GM12865 (cell line): ENCODE measurements at regions not wholly inside any gene's neighbourhood (a gene's known extent, or its start where the extent isn't known, plus 50 kb on each side); places are given as distances from the start of the nearest gene placed in this dataset.

ENCODE experiments used
- DNase-seq: peaks from one replicate; pipeline ENCODE4 v3.0.0; 2010; ENCODE audit warnings: low read depth
- H3K4me3 ChIP-seq: 2 replicates; pipeline ENCODE4 v1.5.1; 2011; ENCODE audit warnings: mild to moderate bottlenecking, low read depth, low read length, control low read depth
- CTCF ChIP-seq: IDR thresholded peaks from 2 replicates; pipeline ENCODE4 v1.5.1; 2011; ENCODE audit warnings: low read length, control low read depth, low read depth, inconsistent platforms; ENCODE audit not compliant: insufficient read depth; ENCODE audit errors: missing control alignments

GRCh38 chr13:106738186-106738678 lies 170.3 kb upstream of the ARGLU1 start:
- DNase-seq: no peak
- no peak for TF ChIP-seq CTCF
- H3K4me3 ChIP-seq: no peak overlapping the region

- no peak for TF ChIP-seq CTCF
- no peak overlapping the region for H3K4me3 ChIP-seq
- DNase-seq: no peak
Observed at GRCh38 chr13:106736941-106737340, 169.0 kb upstream of the ARGLU1 start.

- no peak overlapping the region for H3K4me3 ChIP-seq
- DNase-seq: no peak
- no peak for TF ChIP-seq CTCF
Observed at GRCh38 chr13:106734198-106734597, 166.3 kb upstream of the ARGLU1 start.

- DNase-seq: no peak
- TF ChIP-seq CTCF: no peak
- H3K4me3 ChIP-seq: no peak overlapping the region
Observed at GRCh38 chr13:106723036-106723435, 155.1 kb upstream of the ARGLU1 start.

- no peak for DNase-seq
- TF ChIP-seq CTCF: no peak
Observed at GRCh38 chr13:106722620-106723019, 154.7 kb upstream of the ARGLU1 start.

GRCh38 chr13:106721599-106721998 lies 153.7 kb upstream of the ARGLU1 start:
- DNase-seq: no peak
- no peak for TF ChIP-seq CTCF
- H3K4me3 ChIP-seq: no peak overlapping the region

More at GRCh38 chr13:106722620-106723019, 154.7 kb upstream of the ARGLU1 start:
- no peak overlapping the region for H3K4me3 ChIP-seq

GRCh38 chr13:106714271-106714982 lies 146.5 kb upstream of the ARGLU1 start:
- no peak overlapping the region for H3K4me3 ChIP-seq
- TF ChIP-seq CTCF: no peak
- DNase-seq: no peak
